Activated naive CD4-positive, alpha-beta T cell treated with anti-CD3 and anti-CD28 coated beads, Interleukin-2, amount 50 U/mL, for 24 hours (primary cell): ENCODE measurements at regions not wholly inside any gene's neighbourhood (a gene's known extent, or its start where the extent isn't known, plus 50 kb on each side); places are given as distances from the start of the nearest gene placed in this dataset.

Source experiments
- H3K27ac Mint-ChIP-seq: one replicate; pipeline ENCODE4 v1.8.0; 2021; ENCODE audit warnings: mild to moderate bottlenecking, mixed read lengths
- H3K27me3 Mint-ChIP-seq: one replicate; pipeline ENCODE4 v1.8.0; 2021; ENCODE audit warnings: mixed read lengths
- H3K36me3 Mint-ChIP-seq: one replicate; pipeline ENCODE4 v1.8.0; 2021; ENCODE audit warnings: mixed read lengths
- H3K4me1 Mint-ChIP-seq: one replicate; pipeline ENCODE4 v1.8.0; 2021; ENCODE audit warnings: mixed read lengths
- H3K4me3 Mint-ChIP-seq: one replicate; pipeline ENCODE4 v1.8.0; 2021; ENCODE audit warnings: mild to moderate bottlenecking, mixed read lengths
- H3K9me3 Mint-ChIP-seq: one replicate; pipeline ENCODE4 v1.8.0; 2021; ENCODE audit warnings: mixed read lengths

- Mint-ChIP-seq H3K9me3 (no peaks in the 10 kb centered on the region), H3K27me3 (no peaks in the 10 kb centered on the region), H3K27ac (no peak overlapping the region), H3K4me3 (no peak overlapping the region), H3K36me3 (no peaks in the 10 kb centered on the region), H3K4me1 (no peaks in the 10 kb centered on the region)
Measured at GRCh38 chr22:48361099-48361639, 1466.5 kb downstream of the BRD1 start.

GRCh38 chr22:48359613-48359965 lies 1468.1 kb downstream of the BRD1 start:
- no peaks in the 10 kb centered on the region for H3K27me3 Mint-ChIP-seq
- no peak overlapping the region for H3K4me3 Mint-ChIP-seq
- no peaks in the 10 kb centered on the region for H3K4me1 Mint-ChIP-seq
- no peak overlapping the region for H3K27ac Mint-ChIP-seq
- H3K36me3 Mint-ChIP-seq: no peaks in the 10 kb centered on the region
- H3K9me3 Mint-ChIP-seq: no peaks in the 10 kb centered on the region

- H3K4me3 Mint-ChIP-seq: no peak overlapping the region
- H3K4me1 Mint-ChIP-seq: no peaks in the 10 kb centered on the region
- no peak overlapping the region for H3K27ac Mint-ChIP-seq
- H3K27me3 Mint-ChIP-seq: no peaks in the 10 kb centered on the region
- H3K36me3 Mint-ChIP-seq: no peaks in the 10 kb centered on the region
- no peaks in the 10 kb centered on the region for H3K9me3 Mint-ChIP-seq
Measured at GRCh38 chr22:48358886-48359612, 1468.6 kb downstream of the BRD1 start.

GRCh38 chr22:48357961-48358360 lies 1469.7 kb downstream of the BRD1 start:
- Mint-ChIP-seq H3K4me1 (no peaks in the 10 kb centered on the region), H3K36me3 (no peaks in the 10 kb centered on the region), H3K27ac (no peak overlapping the region), H3K27me3 (no peaks in the 10 kb centered on the region), H3K9me3 (no peaks in the 10 kb centered on the region), H3K4me3 (no peak overlapping the region)

GRCh38 chr22:48357196-48357595 lies 1470.5 kb downstream of the BRD1 start:
- Mint-ChIP-seq H3K27me3 (no peaks in the 10 kb centered on the region), H3K4me1 (no peaks in the 10 kb centered on the region), H3K27ac (no peak overlapping the region), H3K36me3 (no peaks in the 10 kb centered on the region), H3K4me3 (no peak overlapping the region), H3K9me3 (no peaks in the 10 kb centered on the region)

GRCh38 chr22:48356731-48357130 lies 1470.9 kb downstream of the BRD1 start:
- H3K27ac Mint-ChIP-seq: no peak overlapping the region
- no peaks in the 10 kb centered on the region for H3K9me3 Mint-ChIP-seq
- H3K4me1 Mint-ChIP-seq: no peaks in the 10 kb centered on the region
- H3K27me3 Mint-ChIP-seq: no peaks in the 10 kb centered on the region
- no peaks in the 10 kb centered on the region for H3K36me3 Mint-ChIP-seq
- H3K4me3 Mint-ChIP-seq: no peak overlapping the region

GRCh38 chr22:48354096-48354495 lies 1473.6 kb downstream of the BRD1 start:
- no peaks in the 10 kb centered on the region for H3K4me1 Mint-ChIP-seq
- H3K9me3 Mint-ChIP-seq: no peaks in the 10 kb centered on the region
- no peak overlapping the region for H3K27ac Mint-ChIP-seq
- H3K27me3 Mint-ChIP-seq: no peaks in the 10 kb centered on the region
- H3K36me3 Mint-ChIP-seq: no peaks in the 10 kb centered on the region
- no peak overlapping the region for H3K4me3 Mint-ChIP-seq

- no peaks in the 10 kb centered on the region for H3K9me3 Mint-ChIP-seq
- H3K27ac Mint-ChIP-seq: no peak overlapping the region
- H3K4me3 Mint-ChIP-seq: no peak overlapping the region
- H3K27me3 Mint-ChIP-seq: no peaks in the 10 kb centered on the region
- H3K4me1 Mint-ChIP-seq: no peaks in the 10 kb centered on the region
- no peaks in the 10 kb centered on the region for H3K36me3 Mint-ChIP-seq
Measured at GRCh38 chr22:48353116-48353947, 1474.3 kb downstream of the BRD1 start.

- Mint-ChIP-seq H3K27me3 (no peaks in the 10 kb centered on the region), H3K27ac (no peak overlapping the region), H3K9me3 (no peaks in the 10 kb centered on the region), H3K4me1 (no peaks in the 10 kb centered on the region), H3K36me3 (no peaks in the 10 kb centered on the region), H3K4me3 (no peak overlapping the region)
Measured at GRCh38 chr22:48352086-48352911, 1475.4 kb downstream of the BRD1 start.

- Mint-ChIP-seq H3K9me3 (no peaks in the 10 kb centered on the region), H3K27ac (no peak overlapping the region), H3K36me3 (no peaks in the 10 kb centered on the region), H3K27me3 (no peaks in the 10 kb centered on the region), H3K4me1 (no peaks in the 10 kb centered on the region), H3K4me3 (no peak overlapping the region)
Measured at GRCh38 chr22:48351376-48352085, 1476.1 kb downstream of the BRD1 start.

- Mint-ChIP-seq H3K27ac (no peak overlapping the region), H3K4me1 (no peaks in the 10 kb centered on the region), H3K27me3 (no peaks in the 10 kb centered on the region), H3K4me3 (no peak overlapping the region), H3K36me3 (no peaks in the 10 kb centered on the region), H3K9me3 (no peaks in the 10 kb centered on the region)
Measured at GRCh38 chr22:48350456-48350855, 1477.2 kb downstream of the BRD1 start.

GRCh38 chr22:48348855-48349254 lies 1478.8 kb downstream of the BRD1 start:
- Mint-ChIP-seq H3K9me3 (no peaks in the 10 kb centered on the region), H3K4me3 (no peak overlapping the region), H3K4me1 (no peaks in the 10 kb centered on the region), H3K36me3 (no peaks in the 10 kb centered on the region), H3K27me3 (no peaks in the 10 kb centered on the region), H3K27ac (no peak overlapping the region)

GRCh38 chr22:48347311-48347710 lies 1480.4 kb downstream of the BRD1 start:
- Mint-ChIP-seq H3K4me1 (no peaks in the 10 kb centered on the region), H3K9me3 (no peaks in the 10 kb centered on the region), H3K4me3 (no peak overlapping the region)

GRCh38 chr22:48346911-48347310 lies 1480.8 kb downstream of the BRD1 start:
- Mint-ChIP-seq H3K36me3 (no peaks in the 10 kb centered on the region), H3K27me3 (no peaks in the 10 kb centered on the region), H3K27ac (no peak overlapping the region), H3K4me1 (no peaks in the 10 kb centered on the region), H3K9me3 (no peaks in the 10 kb centered on the region), H3K4me3 (no peak overlapping the region)

More at GRCh38 chr22:48347311-48347710, 1480.4 kb downstream of the BRD1 start:
- no peaks in the 10 kb centered on the region for H3K27me3 Mint-ChIP-seq
- H3K27ac Mint-ChIP-seq: no peak overlapping the region
- no peaks in the 10 kb centered on the region for H3K36me3 Mint-ChIP-seq

- peaks cover 4% of the 10 kb centered on the region for H3K27me3 Mint-ChIP-seq
- no peak overlapping the region for H3K4me3 Mint-ChIP-seq
- H3K9me3 Mint-ChIP-seq: no peaks in the 10 kb centered on the region
- no peak overlapping the region for H3K27ac Mint-ChIP-seq
- H3K4me1 Mint-ChIP-seq: no peaks in the 10 kb centered on the region
- no peaks in the 10 kb centered on the region for H3K36me3 Mint-ChIP-seq
Measured at GRCh38 chr22:48346311-48346710, 1481.4 kb downstream of the BRD1 start.
